HG02973 (cell line): ENCODE measurements at regions not wholly inside any gene's neighbourhood (a gene's known extent, or its start where the extent isn't known, plus 50 kb on each side); places are given as distances from the start of the nearest gene placed in this dataset.

Source experiments
- ATAC-seq: cut with Tn5 transposase; IDR thresholded peaks from one replicate; pipeline ENCODE4 v1.9.1; 2021; ENCODE audit warnings: moderate library complexity; ENCODE audit not compliant: unreplicated experiment

- ATAC-seq, result no peak
These were observed 261.5 kb upstream of the COL8A1 start for GRCh38 chr3:99376926-99377325.

- ATAC-seq, result no peak
These were observed 264.6 kb upstream of the COL8A1 start for GRCh38 chr3:99373846-99374210.

DNA sequence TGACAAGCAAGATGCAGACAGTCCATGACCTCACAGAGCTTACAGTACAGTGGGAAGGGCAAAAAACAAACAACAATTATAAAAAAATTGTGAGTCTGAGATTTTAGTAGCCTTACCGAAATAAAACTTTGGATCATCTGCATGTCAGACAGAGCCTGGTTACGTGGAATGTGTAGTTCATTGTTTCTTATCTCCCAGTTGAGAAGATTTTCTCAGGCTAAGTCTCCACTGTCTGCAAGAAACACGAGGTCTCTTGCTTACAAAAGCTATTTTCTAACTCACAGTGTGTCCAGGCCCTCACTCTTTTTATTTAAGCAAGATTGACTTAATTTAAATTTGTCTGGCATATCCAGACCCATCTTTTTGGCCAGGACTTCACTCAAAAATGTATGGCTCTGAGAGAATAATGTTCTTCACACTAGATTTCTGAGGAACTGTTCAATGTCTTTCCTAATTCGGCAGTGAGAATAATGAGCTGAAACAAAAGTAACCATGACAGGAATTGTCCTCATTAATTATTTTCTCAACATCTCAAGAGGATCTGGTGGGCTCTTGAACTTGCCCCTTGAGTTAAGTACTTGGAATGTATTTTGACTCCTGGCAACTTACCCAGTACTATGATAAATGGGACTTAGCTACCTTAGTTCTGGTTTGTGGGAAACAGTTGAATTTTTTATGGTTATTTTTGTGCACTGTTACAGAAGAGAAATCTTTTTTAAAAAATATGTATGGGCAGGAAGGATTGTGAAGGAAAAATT, 265.1 kb upstream of the COL8A1 start:
- ATAC-seq, result no peak

GRCh38 chr3:99366663-99367429, 271.5 kb upstream of the COL8A1 start:
- no peak for ATAC-seq

- ATAC-seq, result no peak
These were observed 272.4 kb upstream of the COL8A1 start for GRCh38 chr3:99365979-99366378.

- no peak for ATAC-seq
These were observed 273.0 kb upstream of the COL8A1 start for GRCh38 chr3:99365396-99365795.

GRCh38 chr3:99357131-99357530, 281.3 kb upstream of the COL8A1 start:
- ATAC-seq, result no peak

DNA sequence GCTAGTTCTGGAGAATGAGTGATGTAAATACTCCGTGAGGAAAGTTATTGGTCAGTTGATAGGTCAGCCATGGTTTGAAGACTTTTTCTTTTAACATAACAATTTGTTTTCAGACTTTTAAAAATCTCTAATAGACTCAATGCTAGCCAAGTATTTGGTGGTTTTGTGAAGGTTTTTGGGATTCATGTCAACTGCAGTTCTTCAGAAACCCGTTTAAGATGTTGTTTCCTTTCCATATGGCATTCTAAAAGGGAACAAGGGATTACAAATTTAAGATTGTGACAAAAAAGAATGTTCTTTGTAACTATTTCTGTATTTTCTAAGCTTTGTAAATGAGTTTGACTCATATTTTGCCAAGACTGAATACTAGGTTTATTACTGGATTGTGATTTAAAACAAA, 281.7 kb upstream of the COL8A1 start:
- ATAC-seq, result no peak

DNA sequence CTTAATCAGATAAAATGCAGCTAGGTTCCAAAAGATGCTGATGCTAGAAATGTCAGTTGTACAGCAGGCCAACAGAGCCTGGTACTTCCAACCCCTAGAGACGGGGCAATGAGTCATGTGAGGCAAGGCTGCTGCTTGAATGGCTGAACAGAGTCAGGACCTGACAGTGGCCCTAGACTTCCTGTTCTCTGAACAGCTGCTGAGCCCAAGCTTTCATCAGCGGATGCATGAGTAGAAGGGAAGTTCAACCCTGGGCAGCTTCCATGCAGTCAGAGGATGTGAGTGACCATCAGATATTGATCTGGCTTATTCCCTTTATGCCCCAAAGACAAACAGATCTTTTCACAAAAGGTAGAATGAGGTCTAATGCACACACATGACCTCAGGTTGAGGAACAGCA, 282.9 kb upstream of the COL8A1 start:
- no peak for ATAC-seq

DNA sequence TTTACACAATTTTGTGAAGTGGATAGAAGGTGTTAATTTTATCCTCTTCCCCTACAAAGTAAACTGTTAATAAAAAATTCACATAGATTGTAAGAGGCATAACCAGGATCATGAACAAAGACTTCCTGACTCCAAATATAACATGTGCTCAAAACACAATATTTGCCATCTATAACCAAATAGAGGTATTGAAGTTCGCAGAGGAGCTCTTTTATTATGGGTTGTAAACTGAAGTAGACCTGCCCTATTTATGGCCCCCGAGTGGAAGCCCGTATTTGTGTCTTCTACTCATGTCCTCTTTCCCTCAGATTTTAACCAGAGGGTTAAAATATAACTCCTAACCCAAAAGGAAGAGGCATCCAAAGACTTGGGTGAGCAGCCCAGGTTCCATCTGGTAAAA, 285.6 kb upstream of the COL8A1 start:
- no peak for ATAC-seq

DNA sequence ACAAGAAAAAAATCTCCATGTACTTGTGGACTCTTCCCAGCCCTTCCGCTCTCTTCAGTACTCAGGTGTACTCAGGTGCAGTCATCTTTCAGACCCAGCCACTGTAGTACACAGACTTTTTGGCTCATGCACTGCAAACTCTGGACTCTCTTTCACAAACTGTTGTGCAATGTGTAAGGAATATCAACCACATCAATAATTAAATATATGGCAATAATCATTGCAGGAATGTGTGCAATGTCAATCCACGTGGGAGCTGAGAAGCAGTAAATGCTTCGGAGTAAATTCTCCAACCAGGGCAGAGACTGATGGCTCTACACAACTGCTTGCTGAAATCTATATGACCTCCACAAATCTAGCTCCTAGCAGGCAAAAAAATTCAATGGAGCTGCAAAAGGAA, 287.3 kb upstream of the COL8A1 start:
- ATAC-seq, result no peak

- ATAC-seq, result no peak
These were observed 289.9 kb upstream of the COL8A1 start for GRCh38 chr3:99348451-99348850.

DNA sequence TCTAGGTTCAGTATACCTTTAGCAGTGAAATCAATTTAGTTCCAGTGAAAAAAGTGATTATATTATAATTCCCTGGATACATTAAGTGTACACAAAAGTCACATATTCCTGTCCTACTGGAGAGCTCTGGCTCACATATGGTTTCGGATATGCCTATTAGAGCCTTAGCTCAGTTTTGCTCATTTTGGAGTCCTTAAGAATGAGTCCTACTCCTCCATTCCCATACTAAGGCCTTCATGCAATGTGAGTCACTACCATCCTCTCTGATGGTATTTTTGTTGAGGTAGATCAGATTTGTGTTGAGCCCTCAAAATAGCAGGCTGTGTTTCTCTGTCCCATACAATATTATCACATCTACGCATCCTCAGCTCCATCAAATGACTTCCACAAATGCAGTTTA, 294.2 kb upstream of the COL8A1 start:
- no peak for ATAC-seq

GRCh38 chr3:99342383-99342782, 296.0 kb upstream of the COL8A1 start:
- no peak for ATAC-seq

DNA sequence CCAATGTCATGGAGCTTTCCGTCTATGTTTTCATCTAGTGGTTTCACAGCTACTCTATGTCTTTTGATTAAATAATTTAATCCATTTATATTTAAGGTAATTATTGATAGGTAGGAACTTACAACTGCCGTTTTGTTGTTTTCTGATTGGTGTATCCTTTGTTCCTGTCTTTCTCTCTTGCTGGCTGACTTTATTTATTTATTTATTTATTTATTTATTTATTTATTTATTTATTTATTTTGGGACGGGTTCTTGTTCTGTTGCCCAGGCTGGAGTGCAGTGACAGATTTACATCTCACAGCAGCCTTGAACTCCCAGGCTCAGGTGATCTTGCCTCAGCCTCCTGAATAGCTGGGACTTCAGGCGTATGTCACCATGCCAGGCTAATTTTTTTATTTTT, 299.2 kb upstream of the COL8A1 start:
- ATAC-seq, result no peak

DNA sequence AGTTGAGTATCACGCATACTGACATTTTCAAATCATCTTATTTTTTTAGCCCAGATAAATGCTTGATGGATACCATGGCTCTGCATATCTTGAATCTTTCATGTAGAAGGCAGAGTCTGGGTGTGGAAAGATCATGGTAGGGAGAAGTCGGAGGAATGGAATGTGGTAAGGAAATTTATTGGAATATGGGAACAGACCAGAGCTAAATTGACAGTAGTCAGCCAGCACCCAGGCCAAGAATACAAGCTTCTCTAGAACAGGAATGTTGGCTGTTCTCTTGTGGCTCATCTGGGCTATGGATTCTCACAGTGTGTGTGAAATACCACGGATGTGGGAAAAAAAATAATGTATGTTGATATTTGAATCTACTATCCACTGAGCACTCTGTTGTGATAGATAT, 305.7 kb upstream of the COL8A1 start:
- no peak for ATAC-seq

GRCh38 chr3:99332276-99332675, 306.1 kb upstream of the COL8A1 start:
- ATAC-seq, result no peak

- no peak for ATAC-seq
These were observed 307.4 kb upstream of the COL8A1 start for GRCh38 chr3:99330924-99331532.

- ATAC-seq, result no peak
These were observed 308.1 kb upstream of the COL8A1 start for GRCh38 chr3:99330281-99330680.

DNA sequence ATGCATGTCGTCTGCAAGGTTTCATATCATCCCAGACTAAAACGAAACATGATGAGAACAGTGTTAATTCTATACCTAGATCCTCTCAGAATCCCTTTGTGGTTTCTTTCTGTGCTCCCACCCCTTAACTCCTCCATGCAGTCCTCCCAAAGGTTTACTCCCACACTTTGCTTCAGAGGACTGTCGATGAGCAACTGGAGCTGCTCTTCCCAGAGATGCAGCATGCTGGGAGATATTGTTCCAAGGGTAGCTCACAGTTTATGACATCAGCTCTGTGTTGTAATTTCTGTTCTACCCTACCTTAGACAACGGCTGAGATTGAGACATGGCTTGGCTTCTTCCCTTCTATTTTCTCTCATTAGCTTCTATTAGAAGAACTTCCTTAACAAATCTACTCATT, 313.0 kb upstream of the COL8A1 start:
- ATAC-seq, result no peak

DNA sequence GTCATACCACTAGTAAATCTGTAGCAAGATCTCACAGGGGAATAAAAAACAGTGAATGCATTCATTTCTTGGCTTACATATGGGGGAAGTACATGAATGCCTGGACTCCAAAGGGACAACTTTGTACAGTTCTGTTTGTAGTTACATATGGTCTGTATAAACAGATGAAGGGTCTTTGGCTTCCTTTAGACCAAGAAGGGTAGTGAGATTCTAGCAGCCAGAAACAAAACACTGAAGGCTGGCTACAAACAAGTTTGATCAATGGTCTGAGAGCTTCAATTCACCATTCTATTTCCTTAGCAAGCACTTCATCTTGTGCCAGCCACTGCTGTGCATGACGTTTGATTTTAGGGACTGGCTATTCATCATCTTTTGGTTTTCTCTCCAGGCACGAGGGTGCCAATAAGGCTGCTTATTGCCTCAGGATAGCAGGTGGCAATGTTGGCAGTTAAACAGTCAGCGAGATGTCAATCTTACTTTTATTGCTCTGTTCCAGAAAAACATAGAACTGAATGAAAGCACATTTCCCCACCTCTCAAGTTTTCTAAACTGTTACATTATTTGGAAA, 313.7 kb upstream of the COL8A1 start:
- ATAC-seq, result no peak

DNA sequence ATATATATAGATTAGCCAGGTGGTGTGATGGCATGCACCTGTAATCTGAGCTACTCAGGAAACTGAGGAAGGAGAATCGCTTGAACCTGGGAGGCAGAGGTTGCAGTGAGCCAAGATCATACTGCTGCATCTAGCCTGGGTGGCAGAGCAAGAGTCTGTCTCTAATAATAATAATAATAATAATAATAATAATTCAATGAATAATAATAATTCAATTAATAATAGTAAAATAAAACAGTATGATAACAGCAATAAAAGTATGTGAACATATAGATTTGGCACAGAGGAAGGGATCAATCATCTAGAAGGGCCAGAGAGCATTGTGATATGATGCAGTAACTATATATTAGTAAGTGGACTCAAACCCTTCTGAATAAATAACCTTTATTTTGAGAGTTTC, 314.5 kb upstream of the COL8A1 start:
- no peak for ATAC-seq
